GM12875 (cell line): ENCODE measurements at regions not wholly inside any gene's neighbourhood (a gene's known extent, or its start where the extent isn't known, plus 50 kb on each side); places are given as distances from the start of the nearest gene placed in this dataset.

Experiments used
- H3K4me3 ChIP-seq: one replicate; pipeline ENCODE4 v1.5.1; 2011; ENCODE audit warnings: low read depth, low read length, control low read depth
- CTCF ChIP-seq: IDR thresholded peaks from 2 replicates; pipeline ENCODE4 v1.5.1; 2011; ENCODE audit warnings: low read depth, mild to moderate bottlenecking, control low read depth, inconsistent platforms, low read length, moderate library complexity, borderline replicate concordance; ENCODE audit not compliant: insufficient read depth

- no peak overlapping the region for H3K4me3 ChIP-seq
- no peak for TF ChIP-seq CTCF
Observed at GRCh38 chr2:79275863-79276262, 116.3 kb upstream of the REG3A start.

- no peak overlapping the region for H3K4me3 ChIP-seq
- no peak for TF ChIP-seq CTCF
Observed at GRCh38 chr2:79275197-79275596, 115.6 kb upstream of the REG3A start.

- H3K4me3 ChIP-seq: no peak overlapping the region
- no peak for TF ChIP-seq CTCF
Observed at GRCh38 chr2:79272616-79273015, 113.1 kb upstream of the REG3A start.

- no peak for TF ChIP-seq CTCF
- H3K4me3 ChIP-seq: no peak overlapping the region
Observed at GRCh38 chr2:79271456-79271855, 111.9 kb upstream of the REG3A start.

- no peak overlapping the region for H3K4me3 ChIP-seq
- TF ChIP-seq CTCF: no peak
Observed at GRCh38 chr2:79260848-79261247, 101.3 kb upstream of the REG3A start.

GRCh38 chr2:79259959-79260358 is 100.4 kb upstream of the REG3A start:
- no peak for TF ChIP-seq CTCF

GRCh38 chr2:79259296-79259695 is 99.7 kb upstream of the REG3A start:
- no peak overlapping the region for H3K4me3 ChIP-seq
- no peak for TF ChIP-seq CTCF

More at GRCh38 chr2:79259959-79260358, 100.4 kb upstream of the REG3A start:
- H3K4me3 ChIP-seq: no peak overlapping the region
